ENCODE measurements at regions not wholly inside any gene's neighbourhood (a gene's known extent, or its start where the extent isn't known, plus 50 kb on each side); places are given as distances from the start of the nearest gene placed in this dataset.

DNA sequence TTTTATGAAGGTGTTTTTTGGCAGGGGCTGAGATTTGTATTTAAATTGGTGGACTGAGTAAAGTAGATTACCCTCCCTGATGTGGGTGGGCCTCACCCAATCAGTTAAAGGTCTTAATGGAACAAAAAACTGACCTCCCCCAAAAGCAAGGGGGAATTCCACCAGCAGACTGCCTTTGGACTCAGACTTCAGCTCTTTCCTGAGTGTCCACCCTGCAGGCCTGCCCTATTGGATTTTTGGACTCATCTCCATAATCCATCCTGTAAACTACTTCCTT, 228.4 kb upstream of the CAND1 start (continued):
- no peak for TF ChIP-seq NFE2L1 (CRISPR knock-in tag; IDR thresholded peaks at IDR 0.05)
- no peak for TF ChIP-seq ZNF121 (CRISPR knock-in tag; IDR thresholded peaks at IDR 0.05)
- TF ChIP-seq ZNF263 (CRISPR knock-in tag; IDR thresholded peaks at IDR 0.05; ENCODE audit: low read depth) = no peak

DNA sequence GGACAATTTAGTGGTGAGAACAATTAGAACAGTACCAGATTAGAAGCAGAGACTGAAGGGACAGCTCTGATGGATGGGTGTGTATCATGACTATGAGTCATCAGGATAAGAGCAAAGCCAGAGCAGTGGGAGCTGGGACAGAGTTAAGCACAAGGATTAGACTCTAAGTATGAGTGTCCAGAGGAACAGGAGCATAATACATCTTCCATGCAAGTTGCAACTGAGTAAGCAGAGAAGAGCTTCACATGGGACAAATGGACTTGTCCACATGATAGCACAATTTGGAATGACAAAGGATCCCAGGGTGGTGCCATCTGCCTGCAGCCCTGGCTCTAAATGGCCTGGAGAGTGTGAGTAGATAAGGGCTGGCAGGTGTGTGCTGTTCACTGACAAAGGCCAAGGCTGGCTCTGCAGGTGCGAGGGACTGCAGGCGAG, 226.4 kb upstream of the CAND1 start:
- H3K9me3 Mint-ChIP-seq = no peaks in the 10 kb centered on the region
- TF ChIP-seq SMAD4 (CRISPR knock-in tag; IDR thresholded peaks at IDR 0.05) = no peak
- TF ChIP-seq NR3C1 (CRISPR knock-in tag; conservative IDR thresholded peaks at IDR 0.05; ENCODE audit: low read depth) = no peak
- no peak for TF ChIP-seq CREB1 (CRISPR knock-in tag; IDR thresholded peaks at IDR 0.05)
- TF ChIP-seq, protein P1, sequence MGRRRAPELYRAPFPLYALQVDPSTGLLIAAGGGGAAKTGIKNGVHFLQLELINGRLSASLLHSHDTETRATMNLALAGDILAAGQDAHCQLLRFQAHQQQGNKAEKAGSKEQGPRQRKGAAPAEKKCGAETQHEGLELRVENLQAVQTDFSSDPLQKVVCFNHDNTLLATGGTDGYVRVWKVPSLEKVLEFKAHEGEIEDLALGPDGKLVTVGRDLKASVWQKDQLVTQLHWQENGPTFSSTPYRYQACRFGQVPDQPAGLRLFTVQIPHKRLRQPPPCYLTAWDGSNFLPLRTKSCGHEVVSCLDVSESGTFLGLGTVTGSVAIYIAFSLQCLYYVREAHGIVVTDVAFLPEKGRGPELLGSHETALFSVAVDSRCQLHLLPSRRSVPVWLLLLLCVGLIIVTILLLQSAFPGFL (CRISPR knock-in tag; IDR thresholded peaks at IDR 0.05; ENCODE audit: borderline replicate concordance) = no peak
- TF ChIP-seq, protein P2, sequence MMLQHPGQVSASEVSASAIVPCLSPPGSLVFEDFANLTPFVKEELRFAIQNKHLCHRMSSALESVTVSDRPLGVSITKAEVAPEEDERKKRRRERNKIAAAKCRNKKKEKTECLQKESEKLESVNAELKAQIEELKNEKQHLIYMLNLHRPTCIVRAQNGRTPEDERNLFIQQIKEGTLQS (CRISPR knock-in tag; conservative IDR thresholded peaks at IDR 0.05) = no peak
- TF ChIP-seq, protein P3, sequence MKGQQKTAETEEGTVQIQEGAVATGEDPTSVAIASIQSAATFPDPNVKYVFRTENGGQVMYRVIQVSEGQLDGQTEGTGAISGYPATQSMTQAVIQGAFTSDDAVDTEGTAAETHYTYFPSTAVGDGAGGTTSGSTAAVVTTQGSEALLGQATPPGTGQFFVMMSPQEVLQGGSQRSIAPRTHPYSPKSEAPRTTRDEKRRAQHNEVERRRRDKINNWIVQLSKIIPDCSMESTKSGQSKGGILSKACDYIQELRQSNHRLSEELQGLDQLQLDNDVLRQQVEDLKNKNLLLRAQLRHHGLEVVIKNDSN (CRISPR knock-in tag; IDR thresholded peaks at IDR 0.05) = no peak
- no peak for TF ChIP-seq ZNF317 (CRISPR knock-in tag; IDR thresholded peaks at IDR 0.05; ENCODE audit: borderline replicate concordance, low read depth)
- TF ChIP-seq, protein P4, sequence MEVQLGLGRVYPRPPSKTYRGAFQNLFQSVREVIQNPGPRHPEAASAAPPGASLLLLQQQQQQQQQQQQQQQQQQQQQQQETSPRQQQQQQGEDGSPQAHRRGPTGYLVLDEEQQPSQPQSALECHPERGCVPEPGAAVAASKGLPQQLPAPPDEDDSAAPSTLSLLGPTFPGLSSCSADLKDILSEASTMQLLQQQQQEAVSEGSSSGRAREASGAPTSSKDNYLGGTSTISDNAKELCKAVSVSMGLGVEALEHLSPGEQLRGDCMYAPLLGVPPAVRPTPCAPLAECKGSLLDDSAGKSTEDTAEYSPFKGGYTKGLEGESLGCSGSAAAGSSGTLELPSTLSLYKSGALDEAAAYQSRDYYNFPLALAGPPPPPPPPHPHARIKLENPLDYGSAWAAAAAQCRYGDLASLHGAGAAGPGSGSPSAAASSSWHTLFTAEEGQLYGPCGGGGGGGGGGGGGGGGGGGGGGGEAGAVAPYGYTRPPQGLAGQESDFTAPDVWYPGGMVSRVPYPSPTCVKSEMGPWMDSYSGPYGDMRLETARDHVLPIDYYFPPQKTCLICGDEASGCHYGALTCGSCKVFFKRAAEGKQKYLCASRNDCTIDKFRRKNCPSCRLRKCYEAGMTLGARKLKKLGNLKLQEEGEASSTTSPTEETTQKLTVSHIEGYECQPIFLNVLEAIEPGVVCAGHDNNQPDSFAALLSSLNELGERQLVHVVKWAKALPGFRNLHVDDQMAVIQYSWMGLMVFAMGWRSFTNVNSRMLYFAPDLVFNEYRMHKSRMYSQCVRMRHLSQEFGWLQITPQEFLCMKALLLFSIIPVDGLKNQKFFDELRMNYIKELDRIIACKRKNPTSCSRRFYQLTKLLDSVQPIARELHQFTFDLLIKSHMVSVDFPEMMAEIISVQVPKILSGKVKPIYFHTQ (CRISPR knock-in tag; IDR thresholded peaks at IDR 0.05) = no peak
- TF ChIP-seq GTF2I (CRISPR knock-in tag; conservative IDR thresholded peaks at IDR 0.05) = no peak
- TF ChIP-seq OVOL2 (CRISPR knock-in tag; IDR thresholded peaks at IDR 0.05; ENCODE audit: borderline replicate concordance) = no peak
- no peak for TF ChIP-seq TP53 (CRISPR knock-in tag; IDR thresholded peaks at IDR 0.05)
- TF ChIP-seq ZNF138 (CRISPR knock-in tag; conservative IDR thresholded peaks at IDR 0.05) = no peak
- no peak overlapping the region for H3K4me3 Mint-ChIP-seq
- no peak overlapping the region for H3K27ac Mint-ChIP-seq
- no peaks in the 10 kb centered on the region for H3K36me3 Mint-ChIP-seq
- ChIA-PET POLR2A (no interaction called here), CTCF (interaction anchor here (1.2 to 1.9 kb wide), 3 partner anchors 8 to 27 kb away, joined by 3 to 5 read pairs (median 4); no protein-coding TSS in a partner anchor)
- H3K27me3 Mint-ChIP-seq (ENCODE audit: low read depth) = no peaks in the 10 kb centered on the region; the same call in 1 of the 2 replicates
- H3K4me1 Mint-ChIP-seq = peaks cover 54% of the 10 kb centered on the region
- ATAC-seq (peak; percentile 92), DNase-seq (ENCODE audit: low spot score) (peak; percentile 34)

DNA sequence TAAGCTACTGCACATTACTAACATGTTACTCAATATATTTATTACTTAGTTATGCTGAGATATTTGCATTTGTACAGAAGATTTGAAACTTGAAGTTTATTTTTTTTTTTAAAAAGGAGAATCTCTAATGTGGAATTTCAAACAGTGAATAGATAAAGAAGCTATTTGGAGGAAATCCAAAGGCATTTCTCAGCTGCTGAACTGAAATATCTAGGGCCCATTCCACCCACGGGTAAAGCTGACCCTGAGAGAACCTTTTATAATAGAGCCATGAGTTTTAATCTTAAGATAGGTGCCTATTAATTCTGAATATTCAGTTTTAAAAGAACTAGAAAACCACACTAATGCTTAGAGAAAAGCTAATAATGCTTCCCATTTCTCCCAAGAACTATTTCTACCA, 225.4 kb upstream of the CAND1 start:
- Mint-ChIP-seq H3K27me3 (ENCODE audit: low read depth) (no peaks in the 10 kb centered on the region), H3K36me3 (no peaks in the 10 kb centered on the region), H3K4me3 (no peak overlapping the region), H3K27ac (no peak overlapping the region), H3K4me1 (peaks cover 44% of the 10 kb centered on the region), H3K9me3 (no peaks in the 10 kb centered on the region)
- ChIA-PET POLR2A (interaction anchor here (0.5 kb wide), 1 partner anchor 90 kb away, joined by 5 read pairs; no protein-coding TSS in a partner anchor), CTCF (interaction anchor here (1.2 to 1.9 kb wide), 3 partner anchors 9 to 26 kb away, joined by 4 to 7 read pairs (median 5); no protein-coding TSS in a partner anchor)
- ATAC-seq (no peak), DNase-seq (ENCODE audit: low spot score) (no peak)
- TF ChIP-seq TEAD4 (CRISPR knock-in tag; IDR thresholded peaks at IDR 0.05) = no peak
- no peak for TF ChIP-seq GRHL2 (CRISPR knock-in tag; IDR thresholded peaks at IDR 0.05; ENCODE audit: insufficient replicate concordance, severe bottlenecking)
- TF ChIP-seq, protein P4 (CRISPR knock-in tag; IDR thresholded peaks at IDR 0.05) = no peak
- no peak for TF ChIP-seq TP53 (CRISPR knock-in tag; IDR thresholded peaks at IDR 0.05)
- TF ChIP-seq FOXJ3 (CRISPR knock-in tag; IDR thresholded peaks at IDR 0.05; ENCODE audit: borderline replicate concordance) = no peak
- TF ChIP-seq, protein P5, sequence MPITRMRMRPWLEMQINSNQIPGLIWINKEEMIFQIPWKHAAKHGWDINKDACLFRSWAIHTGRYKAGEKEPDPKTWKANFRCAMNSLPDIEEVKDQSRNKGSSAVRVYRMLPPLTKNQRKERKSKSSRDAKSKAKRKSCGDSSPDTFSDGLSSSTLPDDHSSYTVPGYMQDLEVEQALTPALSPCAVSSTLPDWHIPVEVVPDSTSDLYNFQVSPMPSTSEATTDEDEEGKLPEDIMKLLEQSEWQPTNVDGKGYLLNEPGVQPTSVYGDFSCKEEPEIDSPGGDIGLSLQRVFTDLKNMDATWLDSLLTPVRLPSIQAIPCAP (CRISPR knock-in tag; IDR thresholded peaks at IDR 0.05) = no peak
